ENCODE measurements at regions not wholly inside any gene's neighbourhood (a gene's known extent, or its start where the extent isn't known, plus 50 kb on each side); places are given as distances from the start of the nearest gene placed in this dataset.

DNA sequence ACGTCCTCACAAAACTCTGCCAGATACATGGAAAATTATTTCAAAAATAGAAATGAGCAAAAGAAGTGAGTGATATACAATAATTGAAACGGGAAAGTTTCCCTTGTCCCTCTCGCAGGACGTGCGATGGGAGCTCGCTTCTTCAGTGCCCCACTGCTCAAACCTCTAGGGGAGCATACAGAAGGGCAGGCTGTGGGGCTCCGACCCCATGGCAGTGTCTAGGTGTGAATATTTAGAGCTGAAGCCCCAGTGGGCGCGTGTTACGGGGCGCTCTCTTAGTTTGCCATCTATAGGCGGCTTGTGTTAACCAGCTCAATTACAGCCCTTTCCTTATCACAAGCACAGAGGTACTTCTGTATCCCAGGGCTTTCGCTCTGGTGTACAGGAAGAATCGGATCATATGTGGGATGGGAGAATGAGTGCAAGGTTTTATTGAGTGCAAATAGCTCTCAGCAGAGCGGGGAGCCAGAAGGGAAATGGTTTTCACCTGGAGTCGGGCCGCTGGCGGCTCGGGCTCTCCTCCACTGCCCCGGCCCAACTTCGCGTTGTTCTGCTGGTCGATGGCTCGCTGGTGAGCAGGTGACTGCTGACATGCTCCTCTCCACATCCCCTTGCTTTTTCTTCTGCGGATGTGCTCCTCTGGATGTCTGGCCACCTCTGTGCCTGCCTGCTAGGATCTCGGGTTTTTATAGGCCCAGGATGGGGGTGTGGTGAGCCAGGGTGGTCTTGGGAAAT lies 334.0 kb upstream of the PTPRD start:
- Histone ChIP-seq H3K27ac (no peak overlapping the region), H3K27me3 (no peaks in the 10 kb centered on the region), H3K9me3 (replicated peaks in 1 of 3) (no peaks in the 10 kb centered on the region), H3K36me3 (replicated peaks in 1 of 2) (no peaks in the 10 kb centered on the region), H3K4me1 (replicated peaks in 1 of 2) (no peaks in the 10 kb centered on the region), H3K4me3 (no peak overlapping the region)
- TF ChIP-seq POLR2A (IDR thresholded peaks at IDR 0.05), result no peak
- TF ChIP-seq, protein P1, sequence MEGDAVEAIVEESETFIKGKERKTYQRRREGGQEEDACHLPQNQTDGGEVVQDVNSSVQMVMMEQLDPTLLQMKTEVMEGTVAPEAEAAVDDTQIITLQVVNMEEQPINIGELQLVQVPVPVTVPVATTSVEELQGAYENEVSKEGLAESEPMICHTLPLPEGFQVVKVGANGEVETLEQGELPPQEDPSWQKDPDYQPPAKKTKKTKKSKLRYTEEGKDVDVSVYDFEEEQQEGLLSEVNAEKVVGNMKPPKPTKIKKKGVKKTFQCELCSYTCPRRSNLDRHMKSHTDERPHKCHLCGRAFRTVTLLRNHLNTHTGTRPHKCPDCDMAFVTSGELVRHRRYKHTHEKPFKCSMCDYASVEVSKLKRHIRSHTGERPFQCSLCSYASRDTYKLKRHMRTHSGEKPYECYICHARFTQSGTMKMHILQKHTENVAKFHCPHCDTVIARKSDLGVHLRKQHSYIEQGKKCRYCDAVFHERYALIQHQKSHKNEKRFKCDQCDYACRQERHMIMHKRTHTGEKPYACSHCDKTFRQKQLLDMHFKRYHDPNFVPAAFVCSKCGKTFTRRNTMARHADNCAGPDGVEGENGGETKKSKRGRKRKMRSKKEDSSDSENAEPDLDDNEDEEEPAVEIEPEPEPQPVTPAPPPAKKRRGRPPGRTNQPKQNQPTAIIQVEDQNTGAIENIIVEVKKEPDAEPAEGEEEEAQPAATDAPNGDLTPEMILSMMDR (IDR thresholded peaks at IDR 0.05), result no peak
- 87 to 93% (median 90%) methylated on average over 24 to 26 of the region's 26 CpGs for WGBS, 4 donors
- intact Hi-C loops (cut with DNase I), result no loop called here
- no peak for DNase-seq

DNA sequence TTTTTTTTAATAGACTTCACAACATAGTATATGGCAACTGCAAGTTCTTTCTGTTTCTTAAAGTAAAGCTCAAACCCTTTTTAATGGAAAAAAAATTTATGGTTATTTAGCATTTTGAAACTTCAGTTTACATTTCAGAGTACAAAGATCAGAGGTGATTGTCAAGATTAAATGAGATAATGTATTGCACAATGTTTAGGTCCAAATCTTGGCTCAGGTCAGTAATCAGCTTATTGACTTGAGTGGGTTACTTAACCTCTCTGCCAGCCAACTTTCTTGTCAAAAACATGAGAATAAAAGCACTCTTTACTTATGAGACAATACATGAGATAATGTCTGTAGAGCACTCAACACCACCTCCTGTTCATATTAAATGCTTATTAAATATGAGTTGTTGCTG lies 345.1 kb upstream of the PTPRD start:
- Histone ChIP-seq H3K27me3 (no peaks in the 10 kb centered on the region), H3K36me3 (replicated peaks in 1 of 2) (no peaks in the 10 kb centered on the region), H3K27ac (no peak overlapping the region), H3K4me3 (no peak overlapping the region), H3K4me1 (replicated peaks in 1 of 2) (no peaks in the 10 kb centered on the region), H3K9me3 (replicated peaks in 1 of 3) (no peaks in the 10 kb centered on the region)
- intact Hi-C loops (cut with DNase I), result no loop called here
- DNase-seq, result no peak
- TF ChIP-seq, protein P1 (IDR thresholded peaks at IDR 0.05), result no peak

DNA sequence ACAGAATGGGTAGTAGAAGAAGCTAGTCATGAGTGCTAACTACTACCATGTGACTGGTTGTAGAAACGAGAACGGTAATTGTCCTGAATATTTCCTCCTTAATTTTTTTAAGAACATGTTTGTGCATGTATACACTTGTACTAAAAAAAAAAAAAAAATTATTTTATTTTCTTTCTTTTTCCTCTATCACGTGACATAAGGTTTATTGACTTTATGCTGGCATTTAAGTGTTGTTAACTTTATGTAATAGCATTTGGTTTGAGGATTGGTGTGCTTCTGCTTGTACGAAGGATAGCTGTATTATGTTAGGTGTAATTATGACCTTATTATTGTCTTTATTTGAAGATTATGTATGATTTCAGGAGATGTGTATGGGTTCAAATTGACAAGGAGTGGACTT lies 349.1 kb upstream of the PTPRD start:
- no peak overlapping the region for H3K4me3 ChIP-seq
- no peaks in the 10 kb centered on the region for H3K27me3 ChIP-seq
- no peaks in the 10 kb centered on the region for H3K4me1 ChIP-seq (replicated peaks in 1 of 2)
- WGBS, 4 donors, result 74 to 85% (median 77%) methylated on average over 4 of the region's 4 CpGs
- H3K36me3 ChIP-seq (replicated peaks in 1 of 2), result no peaks in the 10 kb centered on the region
- no peaks in the 10 kb centered on the region for H3K9me3 ChIP-seq (replicated peaks in 1 of 3)
- H3K27ac ChIP-seq, result no peak overlapping the region
- DNase-seq, result no peak
- intact Hi-C loops (cut with DNase I), result no loop called here
- TF ChIP-seq, protein P1 (IDR thresholded peaks at IDR 0.05), result no peak
- no peak for TF ChIP-seq POLR2A (IDR thresholded peaks at IDR 0.05)

DNA sequence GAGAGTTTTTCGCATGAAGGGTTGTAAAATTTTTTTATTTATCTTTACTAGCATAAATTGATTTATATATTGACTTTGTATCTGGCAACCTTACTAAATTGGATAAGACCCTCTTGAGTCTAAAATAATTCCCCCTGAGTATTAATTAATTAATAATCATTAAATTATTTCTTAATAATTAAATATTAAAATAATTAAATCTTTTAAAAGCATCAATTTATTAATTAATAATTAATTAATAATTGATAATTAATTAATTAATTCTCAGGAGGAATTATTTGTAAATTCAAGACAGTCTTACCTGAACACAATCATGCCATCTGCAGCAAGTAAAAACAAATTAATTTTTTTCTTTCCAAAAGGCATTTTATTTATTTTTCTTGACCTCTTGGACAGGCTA lies 370.4 kb upstream of the PTPRD start:
- Histone ChIP-seq H3K36me3 (replicated peaks in 1 of 2) (no peaks in the 10 kb centered on the region), H3K27ac (no peak overlapping the region), H3K4me1 (replicated peaks in 1 of 2) (no peaks in the 10 kb centered on the region), H3K4me3 (no peak overlapping the region), H3K27me3 (no peaks in the 10 kb centered on the region), H3K9me3 (replicated peaks in 1 of 3) (no peaks in the 10 kb centered on the region)
- TF ChIP-seq, protein P1 (IDR thresholded peaks at IDR 0.05), result no peak
- no peak for TF ChIP-seq POLR2A (IDR thresholded peaks at IDR 0.05)
- DNase-seq, result no peak
- intact Hi-C loops (cut with DNase I), result no loop called here
- 69 to 84% (median 79%) methylated on average over 1 of the region's 1 CpG for WGBS, 4 donors
